GM21447 (cell line): ENCODE measurements at regions not wholly inside any gene's neighbourhood (a gene's known extent, or its start where the extent isn't known, plus 50 kb on each side); places are given as distances from the start of the nearest gene placed in this dataset.
"Not testable (repeated sequence)": the region's sequence is repeated elsewhere in the genome, so short reads cannot be mapped to it uniquely, and the experiment has no call there.

Source experiments
- ATAC-seq: cut with Tn5 transposase; IDR thresholded peaks from one replicate; pipeline ENCODE4 v1.9.1; 2021; ENCODE audit not compliant: unreplicated experiment

DNA sequence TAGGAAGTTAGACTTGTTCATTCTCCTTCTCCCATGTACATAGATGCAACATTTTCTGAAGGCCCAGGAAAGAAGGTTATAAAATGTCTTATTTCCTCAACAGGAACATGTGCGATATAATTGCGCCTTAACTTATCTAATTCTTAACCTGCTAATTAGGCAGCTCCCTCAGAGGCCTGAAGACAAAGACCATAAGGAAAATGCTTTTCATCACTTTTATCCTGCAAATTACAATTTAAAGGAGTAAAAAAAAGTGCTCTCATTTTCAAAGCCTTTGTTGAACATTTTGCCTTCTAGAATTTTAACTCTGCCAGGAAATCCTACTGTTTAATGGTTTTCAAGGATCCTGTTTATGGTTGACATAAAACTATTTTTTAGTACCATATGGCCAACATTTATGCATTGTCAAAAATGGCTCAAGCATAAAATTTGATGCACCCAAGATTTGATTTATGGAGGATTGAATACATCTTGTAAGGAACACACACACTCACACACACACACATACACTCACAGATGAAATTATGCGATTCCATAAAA lies 660.4 kb upstream of the TMEM132C start:
- no peak for ATAC-seq

DNA sequence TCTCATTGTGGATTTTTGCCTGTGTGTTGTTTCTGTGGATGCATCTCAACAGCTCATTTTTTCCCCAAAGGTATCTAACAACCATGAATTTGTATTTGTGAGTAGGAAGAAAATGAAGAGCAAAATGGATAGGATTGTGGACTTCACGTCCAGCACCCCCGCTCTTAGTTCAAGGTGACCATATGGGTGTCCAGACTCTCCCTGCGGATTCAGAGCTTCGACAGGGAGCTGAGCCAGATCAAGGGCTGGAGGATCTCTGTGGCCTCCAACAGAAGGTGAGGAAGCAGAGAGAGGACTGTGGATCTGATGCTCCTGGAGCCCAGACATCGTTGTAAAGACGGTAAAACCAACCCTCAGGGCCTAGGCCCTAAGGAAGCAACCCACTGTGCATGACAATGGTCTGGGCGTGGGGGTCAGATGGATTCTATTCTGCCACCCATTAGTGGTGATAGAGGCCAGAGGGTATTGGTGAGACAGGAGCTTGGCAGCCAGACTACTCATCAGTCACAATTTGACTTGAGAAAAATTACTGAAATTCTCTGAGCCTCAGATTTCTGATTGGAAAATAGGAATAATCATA lies 659.7 kb upstream of the TMEM132C start:
- no peak for ATAC-seq

DNA sequence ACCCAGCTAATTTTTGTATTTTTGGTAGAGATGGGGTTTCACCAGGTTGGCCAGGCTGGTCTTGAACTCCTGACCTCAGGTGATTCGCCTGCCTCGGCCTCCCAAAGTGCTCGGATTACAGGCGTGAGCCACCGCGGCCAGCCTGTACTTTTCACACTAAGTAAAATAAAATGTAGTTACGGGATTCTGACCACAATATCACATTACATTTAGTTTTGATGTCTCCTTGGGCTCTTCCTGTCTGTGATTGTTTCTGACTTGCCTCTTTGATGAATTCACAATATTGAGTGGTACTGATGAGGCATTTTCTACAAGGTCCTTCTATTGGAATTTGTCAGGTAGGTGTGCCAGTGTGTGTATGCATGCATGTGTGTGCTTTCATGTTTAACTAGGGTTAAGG lies 658.6 kb upstream of the TMEM132C start:
- not testable (repeated sequence) for ATAC-seq

DNA sequence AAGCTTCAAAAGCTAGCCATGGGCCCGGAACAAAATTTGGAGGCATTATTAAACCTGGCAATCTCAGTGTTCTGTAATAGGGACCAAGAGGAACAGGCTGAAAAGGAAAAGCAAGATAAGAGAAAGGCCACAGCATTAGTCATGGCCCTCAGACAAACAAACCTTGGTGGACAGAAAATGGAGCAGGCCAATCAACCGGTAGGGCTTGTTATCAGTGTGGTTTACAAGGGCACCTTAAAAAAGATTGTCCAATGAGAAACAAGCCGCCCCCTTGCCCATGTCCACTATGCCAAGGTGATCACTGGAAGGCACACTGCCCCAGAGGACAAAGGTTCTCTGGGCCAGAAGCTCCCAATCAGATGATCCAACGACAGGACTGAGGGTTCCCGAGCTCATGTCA lies 653.9 kb upstream of the TMEM132C start:
- no peak for ATAC-seq

DNA sequence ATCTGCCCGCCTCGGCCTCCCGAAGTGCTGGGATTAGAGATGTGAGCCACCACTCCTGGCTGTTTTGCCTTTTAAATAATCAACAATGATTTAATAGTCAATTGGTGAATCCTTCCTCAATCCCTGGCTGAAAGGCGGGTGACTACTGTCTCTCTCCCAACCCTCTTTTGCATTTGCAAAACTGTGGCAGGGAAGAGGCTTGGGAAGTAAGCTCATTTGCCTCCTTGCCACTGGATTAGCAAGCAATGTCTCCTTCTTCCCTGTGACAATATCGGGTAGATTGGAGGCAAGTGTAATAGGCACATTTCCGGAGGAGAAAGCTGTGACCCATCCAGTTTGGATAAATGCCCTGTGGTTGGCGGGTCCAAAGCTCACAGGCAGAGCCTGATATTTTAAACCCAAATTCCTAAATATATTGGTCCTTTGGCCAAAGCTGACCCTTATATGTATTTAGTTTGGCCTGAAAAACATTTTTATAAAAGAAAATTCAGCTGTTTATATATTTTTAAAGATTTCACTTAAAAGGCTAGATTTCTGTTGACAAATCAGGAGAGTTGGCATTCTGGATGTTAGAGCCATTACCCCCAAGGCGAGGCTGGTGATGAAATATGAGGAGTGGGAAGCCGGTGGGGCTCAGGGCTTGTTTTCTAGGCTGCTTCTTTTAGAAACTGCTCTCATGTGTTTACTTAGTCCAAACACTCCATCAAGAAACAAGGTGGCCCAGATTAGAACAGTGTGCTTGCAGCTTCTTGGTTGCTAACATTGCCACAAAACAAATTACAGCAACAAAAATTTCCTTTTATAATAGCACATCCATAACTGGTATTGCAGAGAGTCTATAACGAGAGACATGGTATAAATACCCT lies 646.9 kb upstream of the TMEM132C start:
- no peak for ATAC-seq

DNA sequence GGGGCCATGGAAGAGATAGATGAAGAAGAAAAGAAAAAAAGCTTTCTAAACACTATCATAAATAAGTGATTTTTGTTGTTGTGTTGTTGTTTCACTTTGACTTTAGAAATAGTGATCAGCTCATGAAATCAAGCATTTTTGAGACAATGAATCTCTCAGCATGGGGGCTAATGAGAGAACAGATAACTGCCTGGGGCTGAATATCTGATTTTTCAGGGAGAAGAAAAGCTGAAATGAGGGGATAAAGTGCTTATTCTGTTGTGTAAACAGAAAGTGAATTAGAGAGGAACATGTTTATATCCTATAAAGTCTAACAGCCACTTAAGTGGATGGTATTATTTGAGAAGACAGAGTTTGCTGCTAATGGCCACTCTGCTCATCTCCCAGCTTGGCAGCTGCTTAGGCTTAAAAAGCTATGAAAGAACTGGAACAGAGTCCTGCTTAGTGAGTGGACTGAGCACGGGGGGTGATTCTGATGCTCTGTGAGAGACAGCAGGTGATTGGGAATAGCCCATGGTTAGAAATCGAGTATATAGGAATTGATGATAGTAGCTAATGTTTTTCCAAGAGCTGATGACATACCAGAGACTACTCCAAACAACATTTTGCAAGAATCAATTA lies 646.1 kb upstream of the TMEM132C start:
- ATAC-seq: no peak

DNA sequence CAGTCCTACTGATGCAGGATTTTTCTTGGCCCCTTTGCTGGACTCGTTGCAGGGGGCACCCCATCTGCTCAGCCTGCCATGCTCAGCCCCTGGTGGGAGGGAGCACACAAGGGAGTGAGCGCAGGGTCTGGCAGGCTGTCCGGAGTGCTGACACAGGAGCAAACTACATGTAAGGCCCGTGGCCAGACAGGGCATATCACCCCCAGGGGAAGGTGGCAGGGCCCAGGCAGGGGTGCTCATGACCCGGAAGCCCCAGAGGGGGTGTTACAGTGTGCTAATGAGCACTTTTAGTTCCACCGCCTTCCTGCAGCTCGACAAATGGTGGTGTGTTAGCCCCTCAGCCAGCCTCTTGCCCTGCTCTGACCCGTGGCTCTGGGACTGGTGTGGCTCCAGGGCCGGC lies 645.6 kb upstream of the TMEM132C start:
- no peak for ATAC-seq

DNA sequence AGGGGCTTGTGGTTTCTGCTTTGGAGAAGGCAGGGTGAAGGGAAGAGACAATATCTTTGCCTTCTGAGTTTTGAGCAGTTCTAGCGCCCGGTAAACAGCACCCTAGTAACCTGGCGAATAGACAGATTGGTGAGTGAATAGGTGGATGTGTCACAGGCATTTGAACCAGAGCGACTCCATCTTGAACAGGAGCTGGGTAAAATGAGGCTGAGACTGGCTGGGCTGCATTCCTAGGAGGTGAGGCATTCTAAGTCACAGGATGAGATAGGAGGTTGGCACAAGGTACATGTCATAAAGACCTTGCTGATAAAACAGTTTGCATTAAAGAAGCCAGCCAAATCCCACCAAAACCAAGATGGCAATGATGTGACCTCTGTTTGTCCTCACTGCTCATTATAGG lies 643.6 kb upstream of the TMEM132C start:
- no peak for ATAC-seq

DNA sequence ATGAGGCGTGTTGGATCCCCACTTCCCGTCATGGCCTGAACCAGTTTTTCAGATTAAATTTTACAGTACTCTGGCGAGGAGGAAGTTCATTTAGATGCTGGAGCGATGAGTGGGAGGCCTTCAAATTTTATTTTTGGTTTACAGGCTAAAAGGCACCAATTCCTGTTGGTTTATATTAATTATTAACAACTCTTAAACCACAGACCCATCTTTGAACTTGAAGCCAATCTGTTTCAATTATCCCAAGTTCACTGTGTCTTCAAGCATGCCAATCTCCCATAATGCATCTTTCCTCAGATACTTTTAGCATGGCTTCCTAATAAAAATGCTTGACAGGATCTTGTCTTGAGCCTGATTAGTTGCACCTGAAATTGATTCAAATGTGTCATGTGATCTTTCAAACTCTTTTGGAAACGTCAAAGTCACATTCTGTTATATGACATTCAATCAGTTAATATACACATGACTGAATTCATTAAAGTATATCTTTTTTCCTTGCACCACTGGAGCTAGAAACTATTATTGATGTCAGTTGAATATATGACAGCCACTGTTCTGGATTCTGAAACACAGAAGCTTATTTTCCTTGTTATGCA lies 641.7 kb upstream of the TMEM132C start:
- ATAC-seq: no peak

DNA sequence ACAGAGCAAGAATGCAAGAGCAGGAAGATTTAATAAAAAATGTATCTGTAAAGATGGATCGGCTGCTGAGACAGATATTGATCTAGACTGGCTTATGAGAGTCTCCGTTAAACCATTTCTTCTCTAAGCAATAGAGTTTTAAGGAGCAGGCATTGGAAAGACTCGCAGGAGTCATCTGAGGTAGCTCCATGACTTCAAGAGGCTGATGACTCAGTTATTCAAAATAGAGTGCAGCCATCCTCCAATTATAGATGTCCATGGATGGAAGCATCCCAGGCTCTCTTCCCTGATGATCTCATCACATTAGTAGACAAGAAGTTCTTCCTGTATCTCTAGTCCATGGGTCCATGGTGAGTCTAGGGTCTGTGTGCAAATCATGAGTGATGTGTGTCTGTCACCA lies 638.3 kb upstream of the TMEM132C start:
- ATAC-seq: no peak

DNA sequence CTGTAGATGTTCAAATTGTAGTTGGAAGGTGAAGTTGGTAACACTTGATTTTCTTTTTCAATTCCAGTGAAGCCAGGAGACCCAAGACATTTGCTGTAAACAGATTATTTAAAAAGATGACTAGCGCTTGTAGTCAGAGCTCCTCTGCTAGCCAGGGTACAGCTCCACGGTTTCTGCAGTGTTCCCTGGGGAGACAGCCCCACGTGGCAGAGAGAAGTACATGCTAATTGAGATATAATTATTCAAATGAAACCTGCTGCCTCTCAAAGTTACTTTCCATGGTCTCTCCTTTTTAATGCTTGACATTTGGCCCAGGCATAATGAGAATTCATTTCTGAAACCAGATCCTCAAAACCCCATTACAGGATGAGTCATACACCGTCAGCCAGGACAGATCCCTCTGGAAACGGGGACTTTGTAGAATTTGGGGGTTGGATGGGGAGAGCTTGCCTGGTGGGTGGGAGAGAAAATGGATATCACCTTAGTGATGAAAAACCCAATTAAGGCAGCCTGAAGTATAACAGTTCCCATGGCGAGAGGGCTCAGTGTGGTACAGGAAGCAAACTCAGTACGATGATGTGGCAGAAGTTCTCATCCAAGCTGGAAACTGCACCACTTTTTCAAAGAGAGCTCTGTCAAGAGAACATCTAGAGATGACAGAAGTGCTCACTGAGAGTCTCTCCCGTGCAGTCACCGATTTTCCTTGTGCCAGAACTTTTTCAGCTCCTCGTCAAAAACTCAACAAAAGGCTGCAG lies 637.7 kb upstream of the TMEM132C start:
- ATAC-seq: no peak

DNA sequence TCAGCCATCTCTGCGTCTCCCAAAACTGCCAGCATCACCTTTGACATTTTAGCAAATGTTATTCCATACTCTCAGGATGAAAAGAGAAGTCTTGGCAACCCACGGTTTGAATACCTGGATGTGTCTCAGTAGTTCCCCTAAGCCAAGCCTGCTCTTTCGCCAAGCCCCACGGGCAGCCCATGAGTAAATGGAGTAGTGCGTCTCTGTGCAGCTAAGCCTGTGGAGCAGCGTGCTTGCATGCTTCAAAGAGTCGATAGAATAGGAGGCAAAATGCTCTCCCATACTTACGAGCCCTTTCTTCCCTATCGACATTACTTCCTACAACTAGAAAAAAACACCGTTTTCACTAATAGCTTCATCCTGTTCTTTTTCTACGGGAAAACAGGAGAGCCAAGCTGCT lies 634.5 kb upstream of the TMEM132C start:
- ATAC-seq: no peak

DNA sequence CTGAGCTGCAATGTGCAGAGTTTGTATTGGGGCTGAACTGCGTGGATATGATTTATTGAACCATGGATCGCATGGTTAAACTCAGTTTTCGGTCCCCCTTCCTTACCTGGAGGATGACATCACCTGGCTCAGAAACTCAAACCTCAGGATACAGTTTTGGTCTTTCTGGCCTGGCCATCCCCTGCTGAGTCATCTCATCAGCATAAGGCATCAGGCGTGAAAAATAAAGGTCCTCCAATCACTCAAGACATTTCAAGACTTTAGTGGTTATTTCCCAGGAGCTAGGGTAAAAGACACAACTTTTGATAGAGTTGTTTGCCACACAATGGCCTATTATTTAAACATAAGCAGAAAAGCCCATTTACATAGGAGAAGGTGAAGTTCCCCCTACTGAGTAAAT lies 631.1 kb upstream of the TMEM132C start:
- ATAC-seq: no peak

DNA sequence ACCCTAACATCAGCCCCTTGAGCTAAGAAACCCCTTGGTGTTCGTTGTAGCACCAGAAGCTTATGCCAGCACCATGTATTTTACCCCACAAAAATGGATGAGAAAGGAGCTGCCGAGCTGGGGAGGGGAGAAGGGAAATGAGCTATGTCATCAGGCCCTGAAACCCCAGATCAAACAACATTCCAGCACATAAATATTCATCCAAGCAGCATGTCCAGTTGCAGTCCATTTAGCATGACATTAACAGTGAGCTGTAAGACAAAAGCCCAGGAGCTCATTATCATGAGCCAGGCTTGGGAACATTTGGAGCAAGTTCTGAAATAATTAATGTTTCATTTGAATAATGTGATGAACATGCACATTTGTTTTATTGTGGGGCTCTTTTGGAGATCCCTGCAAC lies 630.1 kb upstream of the TMEM132C start:
- no peak for ATAC-seq

DNA sequence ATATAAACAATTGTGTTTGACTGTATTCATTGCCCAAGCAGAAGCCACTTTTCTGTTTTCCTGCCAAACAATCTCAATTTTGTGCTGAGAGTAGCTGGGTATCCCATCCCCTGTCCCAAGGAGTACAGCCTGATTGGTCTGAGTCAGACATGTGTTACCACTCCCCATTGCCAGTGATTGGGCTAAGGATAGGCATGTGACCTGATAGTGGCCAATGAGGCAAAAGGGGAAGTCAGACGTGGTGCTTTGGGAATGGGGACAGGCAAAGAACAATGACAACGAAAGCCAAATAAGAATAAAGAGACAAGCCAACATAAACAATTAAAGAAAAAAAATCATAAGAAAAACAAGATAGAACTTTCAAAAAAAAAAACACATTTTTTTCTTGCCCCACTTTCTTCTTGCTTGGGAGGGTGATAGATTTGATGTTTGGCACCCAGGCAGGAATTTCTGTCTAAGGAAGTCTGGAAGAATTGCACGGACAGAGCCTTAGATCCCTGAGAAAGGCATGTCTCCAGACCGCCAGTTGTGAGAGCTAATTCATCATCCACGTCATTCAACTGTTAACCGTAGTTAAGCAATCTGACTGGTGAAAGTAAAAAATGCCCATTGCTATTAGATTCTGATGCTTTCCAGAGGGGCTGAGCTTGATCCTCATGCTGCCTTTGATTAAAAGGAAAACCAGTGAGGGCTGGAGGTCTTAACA lies 626.6 kb upstream of the TMEM132C start:
- ATAC-seq: no peak

DNA sequence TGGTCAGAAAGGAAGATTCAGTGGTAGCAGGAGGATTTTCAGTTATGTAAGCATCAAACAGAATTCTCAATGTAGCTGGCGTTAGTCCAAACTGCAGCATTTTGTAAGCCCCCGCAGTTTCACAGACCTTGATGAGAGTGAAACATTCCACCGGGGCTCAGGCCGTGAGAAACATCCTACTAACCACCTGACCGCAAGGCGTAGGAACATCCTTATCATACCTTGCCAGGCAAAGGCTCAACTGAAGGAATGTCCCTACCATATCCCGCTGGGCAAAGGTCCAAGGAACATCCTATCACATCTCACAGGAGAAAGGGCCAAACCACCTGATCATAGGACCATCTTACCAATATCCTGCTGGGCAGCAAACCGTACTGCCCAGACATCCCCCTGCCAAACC lies 624.8 kb upstream of the TMEM132C start:
- no peak for ATAC-seq

DNA sequence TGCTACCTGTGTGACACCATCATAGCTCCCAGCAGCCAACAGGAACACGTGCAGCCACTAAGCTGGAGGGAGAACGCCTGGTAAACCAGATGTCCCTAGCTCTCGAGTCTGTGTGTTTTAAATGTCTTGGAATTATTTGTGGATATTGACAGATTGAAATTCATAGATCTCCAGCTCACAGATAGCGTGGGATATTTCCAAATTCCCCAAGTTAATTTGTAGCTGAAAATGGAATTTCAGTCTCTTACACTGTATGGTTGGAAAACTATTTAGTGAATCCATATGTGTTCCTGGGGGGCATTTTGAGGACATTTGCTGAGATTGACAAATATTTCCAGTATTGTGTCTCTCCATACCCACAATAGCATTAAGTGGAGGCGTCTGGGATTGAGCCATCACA lies 618.6 kb upstream of the TMEM132C start:
- no peak for ATAC-seq

DNA sequence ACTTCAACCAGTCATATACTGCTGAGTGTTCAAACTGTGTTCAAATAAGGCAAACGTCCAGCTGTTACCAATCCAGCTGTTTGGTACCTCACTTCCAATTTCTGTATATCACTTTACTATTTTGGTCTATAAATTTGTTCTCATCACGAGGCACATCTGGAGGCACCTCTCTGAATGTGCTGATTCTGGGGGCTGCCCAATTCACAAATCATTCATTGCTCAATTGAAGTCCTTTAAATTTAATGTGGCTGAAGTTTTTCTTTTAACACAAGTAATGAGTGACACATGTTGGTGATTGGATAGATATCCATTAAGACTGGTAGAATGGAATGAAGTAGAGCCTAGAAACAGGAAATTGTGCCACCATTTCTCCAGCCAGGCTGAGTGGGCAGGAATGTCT lies 617.0 kb upstream of the TMEM132C start:
- ATAC-seq: no peak

DNA sequence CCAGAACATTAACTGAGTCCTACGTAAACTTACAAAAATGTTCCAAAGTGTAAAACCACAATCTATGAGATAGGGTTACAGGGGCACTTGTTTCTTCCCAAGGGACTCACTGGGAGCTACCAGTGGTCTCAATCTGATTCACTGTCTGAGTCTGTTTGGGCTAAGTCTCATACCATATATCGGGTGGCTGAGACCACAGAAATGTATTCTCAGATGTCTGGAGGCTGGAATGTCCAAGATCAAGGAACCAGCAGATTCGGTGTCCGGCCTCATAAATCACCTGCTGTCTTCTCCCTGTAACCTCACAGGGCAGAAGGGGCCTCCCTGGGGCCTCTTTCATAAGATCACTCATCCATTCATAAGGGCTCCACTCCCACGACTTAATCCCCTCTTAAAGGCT lies 616.3 kb upstream of the TMEM132C start:
- no peak for ATAC-seq

DNA sequence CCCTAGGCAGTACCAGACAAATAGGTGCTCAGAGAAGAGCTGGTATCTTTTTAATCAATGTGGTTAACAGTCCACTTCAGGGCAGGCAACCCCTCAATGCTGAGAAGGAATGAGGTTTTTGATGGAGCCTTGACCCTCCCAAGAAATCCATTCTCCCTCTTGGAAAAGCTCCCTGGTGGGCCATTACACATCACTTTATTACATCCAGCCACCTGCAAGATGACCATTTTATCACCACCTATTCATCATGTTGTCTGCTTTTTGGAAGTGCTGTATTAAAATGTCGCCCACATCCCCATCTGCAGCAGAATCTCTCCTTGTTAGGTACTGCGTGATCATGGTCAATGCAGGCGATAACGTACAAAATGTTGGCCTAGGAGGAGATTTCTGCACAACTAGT lies 614.7 kb upstream of the TMEM132C start:
- no peak for ATAC-seq
